GM19455 (cell line): ENCODE measurements at regions not wholly inside any gene's neighbourhood (a gene's known extent, or its start where the extent isn't known, plus 50 kb on each side); places are given as distances from the start of the nearest gene placed in this dataset.

Source experiments
- ATAC-seq: cut with Tn5 transposase; IDR thresholded peaks from one replicate; pipeline ENCODE4 v1.9.1; 2021; ENCODE audit not compliant: unreplicated experiment

DNA sequence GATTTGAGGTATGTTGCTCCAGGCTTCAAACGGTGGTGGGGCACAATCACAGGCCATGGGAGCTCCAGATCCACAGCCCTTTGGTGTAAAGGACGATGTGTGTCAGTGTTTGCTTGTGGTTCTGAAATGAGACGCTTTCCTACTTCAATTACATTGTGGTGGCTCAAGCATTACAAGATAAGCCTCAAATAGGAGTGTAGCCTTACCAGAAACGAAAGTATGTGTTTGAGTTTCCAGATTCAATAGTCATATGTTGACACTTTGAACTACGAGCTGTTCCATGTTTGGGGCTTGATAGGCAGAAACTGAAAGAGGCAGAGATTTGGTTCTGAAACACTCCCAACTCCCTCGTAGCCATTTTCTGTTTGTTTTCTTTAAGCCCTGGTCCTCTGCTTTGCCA, 187.1 kb downstream of the MYLK4 start:
- ATAC-seq, result peak; percentile 75

DNA sequence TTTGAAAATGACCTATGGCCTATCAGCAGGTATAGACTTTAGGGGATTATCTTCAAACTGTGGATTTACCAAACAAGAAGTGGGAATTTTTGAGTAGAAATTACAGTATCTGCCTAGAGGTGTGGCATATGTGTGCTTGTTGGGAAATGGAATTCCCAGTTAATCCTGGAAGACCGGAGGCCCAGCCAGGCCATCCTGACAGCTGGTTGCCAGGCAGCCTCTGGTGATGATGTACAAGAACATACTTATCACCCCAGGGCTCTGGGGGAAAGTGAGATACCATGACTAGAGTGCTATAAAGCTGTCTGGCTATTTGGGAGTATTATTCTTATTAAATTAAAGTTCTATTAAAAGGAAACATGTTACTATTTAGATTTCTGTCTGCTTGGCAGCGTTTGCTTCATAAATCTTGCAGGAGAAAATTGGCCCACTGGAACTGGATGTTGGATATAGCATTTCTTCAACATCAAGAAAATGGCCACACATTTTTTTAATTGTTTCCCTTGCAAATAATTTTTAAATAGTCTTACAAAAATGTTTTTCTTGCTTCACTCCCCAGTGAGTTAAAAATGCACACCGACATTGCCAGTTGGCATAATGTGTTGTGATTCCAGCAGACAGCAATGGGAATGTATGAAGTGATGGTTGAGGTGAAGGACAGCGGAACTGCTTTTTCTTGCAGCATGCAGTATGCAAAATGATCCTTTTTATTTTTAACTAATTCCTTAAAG, 187.8 kb downstream of the MYLK4 start:
- ATAC-seq, result no peak

DNA sequence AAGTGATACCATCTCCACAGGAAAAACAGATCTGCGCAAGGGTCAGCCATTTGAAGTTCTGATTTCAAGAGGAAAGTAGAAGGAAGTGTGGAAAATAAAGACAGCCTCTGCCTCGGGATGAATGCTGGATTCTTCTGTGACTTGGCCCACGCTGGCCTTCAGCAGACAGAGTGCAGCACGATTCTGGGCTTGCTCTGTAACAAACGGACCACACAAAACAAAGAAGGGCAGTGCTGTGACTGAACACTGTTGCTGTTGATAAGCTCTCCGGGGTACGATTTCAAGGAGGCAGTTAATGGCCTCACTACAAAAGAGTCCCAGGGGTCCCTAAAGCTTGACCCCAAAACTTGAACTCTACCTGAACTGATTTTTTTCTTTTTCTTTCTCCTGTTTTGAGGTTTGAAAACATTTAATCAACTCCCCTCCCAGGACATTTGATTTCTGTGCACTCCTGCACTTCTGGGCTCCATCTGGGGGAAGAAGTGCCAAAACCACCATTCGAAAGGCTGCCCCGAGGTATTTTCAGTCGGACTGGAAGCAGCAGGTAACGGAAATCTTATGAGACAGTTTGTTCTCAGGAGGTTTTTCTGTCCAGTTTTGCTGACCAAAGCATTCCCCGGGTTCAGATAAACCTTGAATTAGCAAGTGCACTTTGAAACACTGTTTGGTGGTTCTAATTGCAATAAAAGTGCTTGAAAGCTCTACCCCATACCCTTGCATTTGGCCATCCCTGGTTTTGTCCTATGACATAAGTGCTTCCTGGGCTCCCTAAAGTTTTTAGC, 189.6 kb downstream of the MYLK4 start:
- ATAC-seq, result no peak

DNA sequence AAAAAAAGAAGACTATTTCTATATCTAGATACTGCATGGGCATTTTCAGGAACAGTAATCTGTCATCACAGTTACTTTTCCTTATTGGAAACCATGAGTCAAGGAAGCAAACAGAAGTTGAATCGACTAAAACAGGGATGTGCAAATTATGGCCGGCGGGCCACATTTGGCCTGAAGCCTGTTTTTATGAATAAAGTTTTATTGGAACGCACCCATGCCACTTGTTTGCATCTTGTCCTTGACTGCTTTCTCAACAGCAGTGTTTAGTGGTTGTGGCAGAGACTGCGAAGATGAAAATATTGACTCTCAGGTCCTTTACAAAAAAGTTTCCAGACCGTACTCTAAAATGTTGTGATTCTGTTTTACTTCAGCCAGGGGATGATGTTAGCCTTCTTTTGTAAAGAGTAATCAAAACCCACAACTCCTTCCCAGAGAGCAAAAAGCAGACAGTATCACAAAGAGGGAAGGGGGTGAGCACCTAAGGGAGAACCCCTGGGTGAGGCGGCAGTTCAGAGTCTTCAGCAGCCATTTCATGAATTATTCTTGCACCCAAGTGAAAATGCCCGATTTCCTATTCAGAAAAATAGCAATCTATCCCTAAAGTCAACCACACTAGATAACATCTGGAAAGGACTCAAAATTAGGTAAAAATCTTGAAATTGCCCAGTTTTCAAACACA, 190.4 kb downstream of the MYLK4 start:
- no peak for ATAC-seq

DNA sequence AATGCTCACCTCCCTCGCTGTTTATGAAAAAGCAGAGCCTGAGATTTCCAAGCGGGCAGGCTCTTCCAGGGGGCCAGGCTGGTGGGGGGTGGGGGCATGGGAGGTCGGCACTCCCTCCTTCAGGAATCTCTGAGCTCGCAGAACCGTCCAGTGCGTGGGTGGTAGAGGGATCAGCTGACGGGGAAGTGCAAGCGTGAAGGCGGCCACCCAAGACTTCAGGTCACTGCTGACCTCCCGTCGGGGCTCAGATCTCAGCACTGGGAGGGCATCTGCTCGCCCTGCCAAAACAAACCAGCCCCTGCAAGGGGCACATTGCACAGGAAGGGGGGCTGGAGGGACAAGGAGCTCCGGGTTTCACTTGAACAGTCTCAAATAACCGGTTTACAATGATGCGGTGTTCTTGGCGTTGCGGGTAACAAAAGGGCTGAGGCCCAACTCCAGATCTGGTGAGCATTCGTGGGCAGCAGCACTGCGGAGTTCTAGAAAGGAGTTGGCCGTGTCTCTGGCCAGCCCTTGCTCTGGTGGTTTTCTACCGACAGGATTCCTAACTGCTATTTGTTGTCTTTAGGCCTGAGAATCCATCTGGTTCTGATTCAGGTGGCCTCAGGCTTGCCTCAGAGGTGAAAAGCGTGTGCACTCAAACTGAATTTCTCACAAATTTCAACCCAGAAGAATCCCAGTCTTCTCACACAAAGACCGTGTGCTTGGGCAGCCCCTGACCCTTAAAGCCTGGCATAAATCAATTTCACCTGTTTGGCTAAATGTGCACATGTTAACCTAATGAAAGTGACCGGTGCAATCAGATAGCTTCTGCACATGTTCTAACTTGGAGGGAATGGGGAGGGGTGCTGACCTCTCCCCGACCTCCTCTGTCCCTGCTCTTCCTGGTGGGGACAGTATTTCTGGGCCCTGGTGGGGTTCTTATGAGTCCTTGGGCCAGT, 191.6 kb downstream of the MYLK4 start:
- ATAC-seq, result no peak

DNA sequence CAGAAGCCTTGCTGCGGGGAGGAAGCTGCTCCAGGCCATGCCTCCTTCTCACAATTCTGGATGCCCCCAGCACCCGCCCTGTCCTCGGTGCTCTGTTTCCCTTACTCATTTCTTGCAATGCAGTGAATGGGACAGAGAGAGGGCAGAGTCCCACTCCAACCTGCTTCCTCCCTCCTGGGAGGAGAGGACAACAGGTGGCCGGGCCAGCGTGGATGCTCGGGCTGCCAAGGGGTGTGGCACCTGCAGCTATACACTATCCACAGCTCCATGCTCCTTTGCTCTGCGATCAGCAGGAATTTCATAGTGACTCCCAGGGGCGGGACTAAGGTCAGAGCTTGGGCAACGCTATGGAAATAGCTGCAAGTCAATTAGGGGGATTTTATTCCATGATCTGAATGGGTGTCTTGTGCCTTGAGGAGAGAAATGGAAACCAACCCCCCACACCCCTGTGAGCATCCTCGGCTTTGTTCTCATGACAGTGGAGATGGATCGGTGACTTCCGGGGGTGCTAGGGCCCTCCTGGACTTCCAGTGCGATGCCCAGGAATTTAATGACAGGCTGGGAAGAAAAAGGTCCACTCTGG, 192.5 kb downstream of the MYLK4 start:
- ATAC-seq, result no peak

DNA sequence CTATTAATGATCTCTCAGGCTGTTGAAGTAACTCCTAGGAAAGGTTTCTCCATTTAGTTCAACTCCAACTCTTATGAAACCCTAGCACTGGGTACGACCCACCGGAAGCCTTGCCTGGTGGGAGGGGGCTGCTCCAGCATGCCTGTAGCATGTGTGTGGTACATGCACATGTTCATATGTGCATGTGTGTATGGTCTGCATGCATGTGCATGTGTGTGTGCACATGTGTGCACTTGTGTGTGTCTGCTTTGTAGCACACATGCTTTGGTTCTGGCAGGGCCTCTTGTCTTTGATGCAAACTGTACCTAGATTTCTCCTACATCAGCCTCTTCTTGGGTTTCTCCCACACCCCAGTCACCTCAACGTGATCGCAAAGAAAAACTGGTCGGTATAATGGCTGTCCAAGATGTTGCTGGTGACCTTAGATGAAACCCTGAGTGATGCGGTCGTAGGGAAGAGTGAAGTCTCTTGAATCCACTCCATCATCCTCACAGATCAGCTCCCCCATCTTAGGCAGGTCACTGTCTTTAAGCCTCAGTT, 193.5 kb downstream of the MYLK4 start:
- ATAC-seq, result no peak

DNA sequence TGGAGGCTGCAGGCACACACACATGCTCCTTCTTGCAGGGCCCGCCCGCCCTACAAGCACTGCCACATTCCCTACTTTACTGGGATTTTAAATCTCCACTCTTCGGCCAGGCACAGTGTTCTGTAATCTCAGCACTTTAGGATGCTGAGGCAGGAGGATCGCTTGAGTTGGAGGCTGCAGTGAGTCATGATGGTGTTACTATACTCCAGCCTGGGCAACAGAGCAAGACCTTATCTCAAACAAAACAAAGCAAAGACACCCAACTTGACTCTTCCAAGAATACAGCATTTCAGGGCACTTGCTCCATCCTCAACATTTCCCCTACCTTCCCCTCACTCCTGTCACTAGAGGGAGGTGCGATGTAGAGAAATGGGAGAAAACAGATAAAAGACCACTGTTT, 194.0 kb downstream of the MYLK4 start:
- no peak for ATAC-seq

DNA sequence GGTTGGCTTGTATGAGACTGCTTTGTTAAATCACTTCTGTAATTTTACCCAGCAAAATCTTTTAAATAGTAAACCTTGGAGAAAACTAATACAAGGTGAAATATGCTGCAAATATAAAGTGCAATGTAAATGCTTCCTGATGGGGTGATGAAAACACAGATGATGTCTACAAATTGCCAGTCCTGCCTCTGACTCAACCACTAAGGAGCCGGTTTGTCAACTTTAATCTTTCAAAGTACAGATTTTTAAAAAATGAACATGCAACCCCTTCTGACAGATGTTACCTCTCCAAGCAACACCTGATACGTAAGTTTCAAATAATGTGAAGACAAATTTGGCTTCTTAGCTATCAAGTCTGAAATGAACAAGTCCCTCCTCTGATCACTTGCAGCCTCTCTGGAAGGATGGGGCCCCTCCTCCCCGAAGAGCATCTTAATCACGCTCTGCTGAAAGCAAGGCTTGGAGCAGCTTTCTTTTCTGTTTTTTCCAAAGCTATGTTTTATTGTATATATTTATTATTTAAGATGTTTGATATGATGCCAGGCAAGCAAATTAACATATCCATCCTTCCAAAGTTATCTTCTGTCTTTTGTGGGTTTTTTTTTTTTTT, 196.0 kb downstream of the MYLK4 start:
- ATAC-seq, result no peak

DNA sequence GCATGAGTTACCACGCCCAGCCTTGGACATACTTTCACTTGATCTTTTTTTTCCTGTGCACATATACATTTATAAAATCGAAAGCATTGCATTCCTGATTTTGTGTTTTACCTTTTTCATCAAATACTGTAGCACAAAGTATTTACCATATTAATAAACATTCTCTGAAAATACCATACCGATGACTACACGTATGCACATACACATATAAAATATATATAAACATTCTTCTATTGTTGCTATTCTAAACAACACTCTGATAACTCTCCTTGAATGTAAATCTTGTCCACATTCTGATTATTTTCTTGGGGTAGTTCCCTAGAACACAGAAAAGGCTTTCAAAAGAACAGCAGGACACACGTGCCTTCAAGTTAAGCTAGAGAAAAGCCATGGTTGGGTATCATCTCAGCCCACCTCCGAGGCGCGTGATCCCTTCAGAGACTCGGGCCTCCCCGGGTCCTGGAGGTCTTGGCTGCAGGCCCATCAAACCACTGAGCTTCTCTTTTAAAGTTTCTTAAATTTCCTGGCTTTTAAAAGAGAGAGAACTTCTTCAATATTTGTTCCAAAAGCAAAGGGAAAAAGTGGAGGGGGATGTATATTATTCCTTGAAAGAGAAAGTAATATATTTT, 198.1 kb downstream of the MYLK4 start:
- ATAC-seq, result no peak

DNA sequence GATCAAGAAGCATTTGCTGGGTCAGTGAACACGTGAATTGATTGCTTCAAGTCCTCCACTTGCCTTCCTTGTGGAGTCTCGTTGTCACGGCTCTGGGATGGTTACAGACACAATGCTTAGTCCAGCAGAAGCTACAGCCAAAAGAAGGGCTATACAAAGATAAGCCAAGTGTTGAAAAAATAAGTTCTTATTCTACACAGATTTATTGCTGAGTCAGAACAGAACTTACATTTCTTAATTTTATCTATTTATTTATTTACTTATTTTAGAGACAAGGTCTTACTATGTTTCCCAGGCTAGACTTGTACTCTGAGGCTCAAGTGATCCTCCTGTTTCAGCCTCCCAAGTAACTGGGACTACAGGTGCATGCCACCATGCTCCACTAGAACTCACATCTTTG, 199.0 kb downstream of the MYLK4 start:
- ATAC-seq, result no peak

DNA sequence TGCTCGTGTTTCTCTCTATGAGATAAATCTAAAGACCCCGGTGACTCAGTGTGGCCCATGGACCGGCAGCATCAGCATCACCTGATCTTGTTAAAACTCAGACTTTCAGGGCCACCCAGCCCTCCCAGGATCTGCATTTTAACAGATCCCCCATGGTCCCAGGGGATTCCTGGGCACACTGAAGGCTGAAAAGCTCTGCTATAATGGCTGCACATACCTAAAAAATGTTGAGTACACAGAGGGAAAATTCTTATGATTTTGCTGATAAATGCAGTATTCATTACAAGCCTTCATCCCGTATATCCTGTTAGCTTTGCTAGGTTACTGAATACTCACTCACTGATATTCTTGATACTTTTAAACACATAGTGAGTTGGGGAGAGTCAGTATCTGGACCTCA, 200.5 kb downstream of the MYLK4 start:
- ATAC-seq, result no peak

DNA sequence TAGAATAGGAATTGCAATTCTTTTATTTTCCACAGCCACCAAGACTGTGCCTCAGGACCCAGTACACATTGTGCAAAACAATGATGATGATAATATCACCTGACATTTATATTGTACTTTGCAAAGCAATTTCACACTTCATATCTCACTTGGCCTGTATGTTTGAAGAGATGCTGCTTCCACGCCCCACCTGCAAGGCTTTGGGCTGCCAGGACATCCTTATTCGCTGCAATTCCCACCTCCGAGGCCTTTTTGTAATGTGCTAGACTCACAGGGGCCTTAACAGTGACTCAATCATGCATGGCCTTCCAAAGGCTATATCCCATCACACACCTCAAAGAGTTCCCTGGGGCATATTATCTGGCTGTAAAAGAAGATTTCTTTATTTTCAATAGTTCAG, 200.9 kb downstream of the MYLK4 start:
- ATAC-seq, result no peak

DNA sequence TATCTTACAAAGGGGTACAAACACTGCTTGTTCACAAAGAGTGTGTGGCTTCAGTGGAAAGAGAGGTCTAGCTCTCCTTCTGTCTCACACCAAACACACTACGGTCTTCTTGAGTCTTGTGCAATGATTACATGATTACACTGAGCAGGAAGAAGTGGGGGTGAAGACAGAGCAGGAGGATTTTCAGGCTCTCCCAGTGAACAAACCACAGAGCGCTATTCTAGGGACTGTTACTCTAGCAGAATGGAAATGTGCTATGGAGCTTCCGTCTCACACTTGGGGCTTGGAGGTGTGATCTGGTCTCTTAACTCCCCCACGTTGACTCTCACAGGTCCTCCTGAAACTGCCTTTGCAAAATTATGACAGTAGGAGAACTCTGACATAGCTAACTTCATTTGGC, 203.4 kb downstream of the MYLK4 start:
- ATAC-seq, result no peak

DNA sequence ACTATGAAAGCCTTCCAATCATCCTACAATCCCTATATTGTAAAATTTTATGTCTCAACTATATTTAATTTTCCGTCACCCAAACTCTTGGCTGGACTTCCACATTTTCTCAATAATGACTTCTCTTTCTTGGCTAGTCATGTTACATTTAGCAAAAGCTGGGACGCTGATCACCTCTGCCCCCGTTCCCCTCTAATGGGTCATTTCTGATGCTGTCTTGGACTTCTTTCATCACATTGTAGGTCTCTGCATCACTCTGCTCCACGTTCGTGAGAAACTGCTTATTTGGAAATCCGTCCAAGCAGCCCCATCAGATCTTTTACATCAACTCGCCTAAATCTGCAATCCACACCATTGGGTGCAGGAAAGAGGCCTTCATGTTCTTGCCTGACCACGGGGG, 203.8 kb downstream of the MYLK4 start:
- ATAC-seq, result no peak

DNA sequence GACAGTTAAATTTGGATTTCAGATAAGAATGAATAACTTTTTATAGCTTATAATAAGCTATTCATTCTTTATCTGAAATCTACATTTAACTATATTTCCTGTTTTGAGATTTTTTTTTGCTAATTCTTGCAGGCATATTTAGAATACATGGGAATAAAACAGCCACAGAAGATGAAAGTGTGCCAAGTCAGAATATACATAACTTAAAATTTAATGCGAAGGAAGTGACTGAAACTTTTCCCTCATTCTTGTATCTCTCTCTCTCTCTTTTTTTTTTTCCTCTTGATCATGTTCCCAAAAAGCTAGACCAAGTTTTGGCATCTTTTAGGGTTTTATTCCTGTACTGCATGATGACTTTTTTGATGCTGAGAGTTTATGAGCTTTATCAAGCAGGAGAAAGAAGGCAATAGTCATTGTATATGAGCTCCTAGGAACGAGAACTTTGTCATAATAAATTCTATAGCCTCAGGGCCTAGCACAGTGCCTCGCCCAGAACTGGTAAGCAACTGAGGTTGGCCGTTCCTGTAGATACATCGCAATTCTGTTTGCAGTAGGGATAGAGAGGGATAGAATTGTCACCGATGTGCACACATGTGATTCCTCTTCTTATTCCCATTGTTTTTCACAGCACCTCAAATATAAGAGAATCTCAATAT, 205.2 kb downstream of the MYLK4 start:
- no peak for ATAC-seq

DNA sequence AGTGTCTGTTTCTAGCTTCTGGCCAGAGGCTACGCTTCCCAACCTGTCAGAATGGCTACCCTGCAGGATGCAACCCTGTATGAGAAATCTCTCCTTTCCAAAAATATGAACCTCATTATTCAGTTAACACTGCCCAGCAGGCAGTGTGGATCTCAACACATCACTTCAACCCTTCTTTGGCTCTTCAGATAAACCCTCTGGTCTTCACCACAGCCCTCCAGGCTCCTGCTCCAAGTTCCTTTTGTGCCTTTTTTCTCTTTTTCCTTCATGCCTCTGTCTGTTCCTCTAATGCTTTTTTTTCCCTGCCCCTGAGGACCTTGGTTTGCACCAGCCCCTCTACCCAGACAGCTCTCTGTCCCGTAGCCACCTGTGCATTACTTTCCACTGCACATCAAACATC, 207.4 kb downstream of the MYLK4 start:
- ATAC-seq, result peak; percentile 22

DNA sequence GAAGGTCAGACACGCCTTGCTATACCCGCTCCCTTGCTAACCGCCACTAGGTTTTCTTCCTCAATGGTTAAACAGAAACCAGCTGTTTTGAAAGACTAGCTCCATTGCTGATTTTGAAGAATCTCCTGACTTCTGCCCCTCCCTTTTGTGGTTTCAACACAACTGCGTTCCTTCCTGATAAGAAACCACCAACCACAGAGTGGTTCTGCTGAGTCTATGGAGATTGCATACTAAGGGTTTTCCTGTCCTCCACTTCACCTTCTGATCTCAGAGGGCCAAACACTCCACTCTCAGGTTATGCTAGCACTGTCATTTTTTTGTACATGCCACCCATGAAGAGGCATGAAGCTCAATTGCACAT, 207.9 kb downstream of the MYLK4 start:
- ATAC-seq, result peak; percentile 89
